Activated B cell treated with CpG ODN at 0.5 μM for 24 hours (primary cell): ENCODE measurements at regions not wholly inside any gene's neighbourhood (a gene's known extent, or its start where the extent isn't known, plus 50 kb on each side); places are given as distances from the start of the nearest gene placed in this dataset.

Experiments
- ATAC-seq: fragments of 200-7000 bp; cut with Tn5 transposase; one replicate; pipeline ENCODE4 v1.10.0; 2021; ENCODE audit warnings: low read depth, mild to moderate bottlenecking, moderate library complexity
- CTCF ChIA-PET: fragments of 350-600 bp; sonication (Branson Sonifier 250); formaldehyde crosslinking; loops from one replicate; lab custom pipeline; 2021; ENCODE audit warnings: antibody characterized with exemption; lab: Charles Lee
- POLR2A ChIA-PET: fragments of 350-600 bp; sonication (Branson Sonifier 250); formaldehyde crosslinking; loops from one replicate; lab custom pipeline; 2021; ENCODE audit warnings: antibody characterized with exemption; lab: Charles Lee
- DNase-seq: peaks from one replicate; pipeline ENCODE4 v3.0.0; 2022
- H3K27ac Mint-ChIP-seq: one replicate; pipeline ENCODE4 v1.8.0; 2020; ENCODE audit warnings: mixed read lengths
- H3K27me3 Mint-ChIP-seq: one replicate; pipeline ENCODE4 v1.8.0; 2021; ENCODE audit warnings: mixed read lengths
- H3K36me3 Mint-ChIP-seq: one replicate; pipeline ENCODE4 v1.8.0; 2021; ENCODE audit warnings: low read depth, mixed read lengths
- H3K4me1 Mint-ChIP-seq: one replicate; pipeline ENCODE4 v1.8.0; 2021; ENCODE audit warnings: mixed read lengths
- H3K4me3 Mint-ChIP-seq: one replicate; pipeline ENCODE4 v1.8.0; 2020; ENCODE audit warnings: mild to moderate bottlenecking, mixed read lengths
- H3K9me3 Mint-ChIP-seq: one replicate; pipeline ENCODE4 v1.8.0; 2020; ENCODE audit warnings: mixed read lengths
- CTCF ChIP-seq: fragments of 200-600 bp; IDR thresholded peaks from one replicate; pipeline ENCODE4 v1.8.0; 2022; ENCODE audit warnings: antibody characterized with exemption, mild to moderate bottlenecking
- intact Hi-C: fragments of 100-400 bp; cut with micrococcal nuclease; formaldehyde crosslinking; loops from one replicate; pipeline ENCODE4 v1.15.1; 2024

- DNase-seq, result no peak
- Mint-ChIP-seq H3K4me3 (no peak overlapping the region), H3K36me3 (no peaks in the 10 kb centered on the region), H3K27me3 (no peaks in the 10 kb centered on the region), H3K4me1 (no peaks in the 10 kb centered on the region), H3K9me3 (no peaks in the 10 kb centered on the region), H3K27ac (no peak overlapping the region)
- no peak for TF ChIP-seq CTCF
- intact Hi-C loops, result no loop called here
- ChIA-PET CTCF (no interaction called here), POLR2A (no interaction called here)
- ATAC-seq, result no peak
Observed at GRCh38 chr2:167582619-167583018, 664.8 kb downstream of the STK39 start.

- POLR2A ChIA-PET, result no interaction called here
- no peak for DNase-seq
- CTCF ChIA-PET, result no interaction called here
- intact Hi-C loops, result no loop called here
- no peak for TF ChIP-seq CTCF
- no peak overlapping the region for H3K27ac Mint-ChIP-seq
- H3K27me3 Mint-ChIP-seq, result no peaks in the 10 kb centered on the region
- H3K9me3 Mint-ChIP-seq, result no peaks in the 10 kb centered on the region
- H3K4me3 Mint-ChIP-seq, result no peak overlapping the region
- H3K4me1 Mint-ChIP-seq, result no peaks in the 10 kb centered on the region
- ATAC-seq, result no peak
- no peaks in the 10 kb centered on the region for H3K36me3 Mint-ChIP-seq
Observed at GRCh38 chr2:167581961-167582574, 665.3 kb downstream of the STK39 start.

GRCh38 chr2:167579826-167580225 is 667.6 kb downstream of the STK39 start:
- Mint-ChIP-seq H3K4me3 (no peak overlapping the region), H3K27me3 (no peaks in the 10 kb centered on the region), H3K9me3 (no peaks in the 10 kb centered on the region), H3K27ac (no peak overlapping the region), H3K4me1 (no peaks in the 10 kb centered on the region), H3K36me3 (no peaks in the 10 kb centered on the region)
- ChIA-PET POLR2A (no interaction called here), CTCF (no interaction called here)
- DNase-seq (no peak), ATAC-seq (no peak)
- intact Hi-C loops, result no loop called here
- TF ChIP-seq CTCF, result no peak

- intact Hi-C loops, result no loop called here
- H3K4me3 Mint-ChIP-seq, result no peak overlapping the region
- no peaks in the 10 kb centered on the region for H3K4me1 Mint-ChIP-seq
- no peak for TF ChIP-seq CTCF
- H3K27ac Mint-ChIP-seq, result no peak overlapping the region
- no peaks in the 10 kb centered on the region for H3K36me3 Mint-ChIP-seq
- POLR2A ChIA-PET, result no interaction called here
- CTCF ChIA-PET, result no interaction called here
- no peak for DNase-seq
- ATAC-seq, result no peak
- H3K9me3 Mint-ChIP-seq, result no peaks in the 10 kb centered on the region
- H3K27me3 Mint-ChIP-seq, result no peaks in the 10 kb centered on the region
Observed at GRCh38 chr2:167575276-167575675, 672.1 kb downstream of the STK39 start.

- CTCF ChIA-PET, result no interaction called here
Observed at GRCh38 chr2:167572883-167573619, 674.3 kb downstream of the STK39 start.

More at GRCh38 chr2:167572883-167573619, 674.3 kb downstream of the STK39 start:
- Mint-ChIP-seq H3K9me3 (no peaks in the 10 kb centered on the region), H3K4me3 (no peak overlapping the region), H3K27me3 (no peaks in the 10 kb centered on the region), H3K27ac (no peak overlapping the region), H3K36me3 (no peaks in the 10 kb centered on the region), H3K4me1 (no peaks in the 10 kb centered on the region)
- no peak for ATAC-seq
- DNase-seq, result no peak
- POLR2A ChIA-PET, result no interaction called here
- intact Hi-C loops, result no loop called here
- TF ChIP-seq CTCF, result no peak
